Ammon's horn (tissue), 1 donor: ENCODE measurements at regions not wholly inside any gene's neighbourhood (a gene's known extent, or its start where the extent isn't known, plus 50 kb on each side); places are given as distances from the start of the nearest gene placed in this dataset.

Source experiments
- DNase-seq: peaks from one replicate; pipeline ENCODE4 v3.0.0-alpha.2; 2016; ENCODE audit warnings: low spot score

DNA sequence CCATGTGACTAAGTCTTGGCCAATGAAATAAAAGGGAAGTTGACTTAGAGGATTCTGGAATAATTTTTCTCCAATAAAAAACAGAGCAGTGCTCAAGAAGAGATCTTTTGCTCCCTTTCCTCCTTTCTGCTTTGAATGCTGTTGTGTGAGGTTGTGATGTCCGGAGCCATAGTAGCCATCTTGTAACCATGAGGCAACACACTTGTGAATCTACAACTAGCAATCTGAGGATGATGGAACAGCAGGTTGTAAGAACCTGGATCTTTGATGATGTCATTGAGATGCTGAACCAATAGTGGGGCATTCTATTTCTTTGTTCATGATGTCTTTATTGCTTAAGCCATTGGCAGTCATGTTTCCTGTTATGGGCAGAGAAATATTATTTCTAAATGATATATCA is 230.0 kb upstream of the SRRM4 start:
- DNase-seq = no peak

DNA sequence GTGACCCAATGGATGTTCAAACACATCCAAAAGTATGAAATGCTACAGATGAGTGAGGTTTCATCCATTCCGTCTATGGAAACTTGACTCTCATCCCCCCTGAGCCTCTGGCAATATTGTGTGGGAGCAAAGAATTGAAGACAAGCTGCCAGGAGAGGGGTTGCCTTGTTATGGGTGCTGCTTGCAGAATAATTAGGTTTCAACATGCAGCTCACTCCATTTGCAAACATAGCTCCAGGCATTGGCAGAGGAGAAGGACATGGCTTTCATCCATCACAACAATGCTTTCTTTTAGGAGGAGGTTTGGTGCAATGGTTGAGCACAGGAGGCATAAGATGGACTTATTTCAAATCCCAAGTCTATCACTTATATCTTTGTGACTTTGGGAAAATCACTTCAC is 220.7 kb upstream of the SRRM4 start:
- no peak for DNase-seq

DNA sequence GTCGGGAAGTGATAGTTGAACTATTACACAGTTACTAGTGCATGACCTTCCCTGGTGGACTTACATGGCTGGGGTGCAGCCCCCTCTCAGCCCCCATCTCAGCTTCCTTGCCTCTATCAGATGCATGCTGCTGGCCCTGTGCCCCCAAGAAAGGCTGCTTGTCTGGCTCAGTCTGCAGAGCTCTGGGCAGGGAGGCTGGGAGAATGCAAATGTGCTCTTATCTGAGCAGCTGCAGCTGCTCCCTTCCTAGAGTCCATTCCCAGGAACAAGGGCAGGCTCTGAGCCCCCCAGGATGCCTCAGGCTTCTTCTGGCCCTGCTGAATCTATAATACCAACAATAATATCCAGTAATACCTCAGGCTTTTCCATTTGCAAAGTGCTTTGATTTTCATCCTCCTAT is 218.1 kb upstream of the SRRM4 start:
- no peak for DNase-seq

- DNase-seq = peak; percentile 82
These were observed 207.2 kb upstream of the SRRM4 start for GRCh38 chr12:118773956-118774723.

DNA sequence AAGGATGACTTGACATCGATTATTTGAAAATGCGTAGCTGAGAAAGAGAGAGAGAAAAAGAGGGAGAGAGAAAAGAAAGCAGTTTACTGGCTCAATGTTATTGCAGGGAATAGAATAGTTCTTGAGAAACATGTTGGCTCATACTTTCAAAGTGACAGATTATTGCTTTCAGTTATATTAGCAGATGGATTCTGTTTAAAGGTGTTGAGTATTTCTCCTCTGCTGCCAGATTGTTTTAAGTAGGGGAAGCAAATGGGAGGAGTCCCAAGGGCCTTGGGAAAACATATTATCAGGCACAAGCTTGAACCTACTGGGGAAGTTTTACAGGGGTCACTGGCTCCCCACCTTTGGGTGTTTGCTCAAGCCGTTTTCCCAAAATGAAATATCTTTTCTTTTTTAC is 203.8 kb upstream of the SRRM4 start:
- DNase-seq = no peak

GRCh38 chr12:118778077-118778476 is 203.3 kb upstream of the SRRM4 start:
- no peak for DNase-seq

- DNase-seq = no peak
These were observed 200.4 kb upstream of the SRRM4 start for GRCh38 chr12:118780939-118781338.

GRCh38 chr12:118781692-118782091 is 199.6 kb upstream of the SRRM4 start:
- DNase-seq = no peak

DNA sequence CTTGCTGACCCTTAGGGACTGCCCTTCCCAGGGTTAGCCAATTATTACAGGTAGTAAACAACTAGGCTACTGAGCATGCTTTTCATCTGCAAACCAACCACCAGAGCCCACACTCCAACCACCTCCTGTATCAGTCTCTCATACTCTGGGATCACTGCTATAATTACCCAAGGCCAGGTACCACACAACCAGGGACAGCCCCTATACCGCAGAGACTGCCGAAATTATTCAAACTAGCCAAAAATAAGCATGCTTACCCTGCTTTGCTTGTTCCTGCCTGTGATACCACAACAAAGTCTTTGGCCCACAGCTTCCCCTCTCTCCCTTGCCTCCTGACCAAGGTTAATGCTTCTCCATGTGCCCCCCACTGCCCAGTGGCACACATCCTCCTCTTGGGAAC is 197.6 kb upstream of the SRRM4 start:
- DNase-seq = no peak

DNA sequence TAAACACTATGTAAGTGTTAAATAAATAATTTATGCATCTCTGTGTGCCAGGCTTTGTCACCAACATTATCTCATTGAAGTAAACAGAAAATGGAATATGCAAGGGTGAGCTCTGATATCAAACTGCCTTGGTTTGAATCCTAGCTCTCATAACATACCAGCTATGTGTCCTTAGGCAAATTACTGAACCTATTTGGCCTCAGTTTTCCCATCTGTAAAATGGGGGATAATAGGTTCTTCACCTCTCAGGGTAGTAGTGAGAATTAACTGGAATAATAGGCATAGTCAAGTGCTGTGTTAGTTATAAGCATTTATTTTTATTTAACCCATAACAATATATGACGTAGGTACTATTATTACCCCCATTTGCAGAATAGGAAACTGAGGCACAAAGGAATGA is 190.8 kb upstream of the SRRM4 start:
- DNase-seq = no peak

- DNase-seq = no peak
These were observed 167.5 kb upstream of the SRRM4 start for GRCh38 chr12:118813778-118814357.

- no peak for DNase-seq
These were observed 165.0 kb upstream of the SRRM4 start for GRCh38 chr12:118816296-118816695.

GRCh38 chr12:118821386-118821925 is 159.9 kb upstream of the SRRM4 start:
- no peak for DNase-seq

DNA sequence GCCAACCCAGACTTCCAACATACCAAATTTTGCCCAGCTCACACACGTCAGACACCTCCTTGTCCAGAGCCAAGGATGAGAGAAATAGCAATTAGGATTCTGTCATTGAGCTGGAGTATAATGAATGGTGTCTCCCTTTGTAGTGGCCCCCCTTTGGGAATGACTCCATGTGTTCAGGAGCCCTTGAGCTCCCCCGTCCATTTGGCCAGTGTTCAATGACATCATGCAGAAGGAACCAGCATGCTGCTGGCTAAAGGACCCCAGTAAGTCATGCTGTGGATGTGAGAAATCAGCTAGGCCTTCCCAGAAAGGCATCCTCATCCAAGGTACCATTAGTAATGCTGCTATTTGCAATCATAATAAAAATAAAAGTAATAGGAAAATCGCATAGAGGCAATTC is 158.8 kb upstream of the SRRM4 start:
- DNase-seq = no peak

DNA sequence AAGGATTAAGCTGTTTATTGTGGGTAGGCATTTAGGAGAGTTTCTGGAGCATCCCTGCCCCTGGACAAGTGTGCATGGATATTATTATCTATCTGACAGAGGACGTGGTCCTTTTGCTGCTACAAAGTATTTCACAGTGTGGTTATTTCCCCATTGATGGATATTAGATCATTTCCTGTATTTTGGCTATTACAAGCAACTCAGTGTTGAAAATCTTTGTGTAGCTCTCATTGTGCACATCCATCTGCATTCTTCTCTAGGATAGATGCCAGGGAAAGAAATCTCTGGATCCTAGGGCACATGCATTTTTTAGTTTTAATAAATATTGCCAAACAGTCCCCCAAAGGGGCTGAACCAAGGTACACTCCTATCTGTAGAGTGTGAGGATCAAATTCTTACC is 154.3 kb upstream of the SRRM4 start:
- no peak for DNase-seq

GRCh38 chr12:118827606-118828005 is 153.7 kb upstream of the SRRM4 start:
- no peak for DNase-seq

DNA sequence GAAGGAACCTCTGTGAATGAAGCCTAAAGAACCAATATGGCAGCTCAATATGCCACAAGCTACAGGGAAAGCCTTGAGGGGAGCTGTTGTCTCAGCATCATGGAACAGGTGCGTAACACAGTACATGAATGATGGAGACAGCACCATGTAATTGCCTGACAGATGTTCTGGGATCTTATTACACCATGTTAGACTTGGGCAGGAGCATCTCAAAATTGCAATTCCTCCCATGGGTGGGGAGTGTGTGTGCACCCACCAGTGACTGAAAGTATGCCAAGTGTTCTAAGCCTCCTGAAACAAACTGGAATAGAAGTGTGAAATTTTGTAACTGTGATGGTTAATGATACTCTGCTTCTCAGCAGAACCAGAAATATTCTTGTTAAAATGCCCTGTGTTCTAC is 151.0 kb upstream of the SRRM4 start:
- DNase-seq = no peak

GRCh38 chr12:118835926-118836325 is 145.4 kb upstream of the SRRM4 start:
- DNase-seq = no peak

DNA sequence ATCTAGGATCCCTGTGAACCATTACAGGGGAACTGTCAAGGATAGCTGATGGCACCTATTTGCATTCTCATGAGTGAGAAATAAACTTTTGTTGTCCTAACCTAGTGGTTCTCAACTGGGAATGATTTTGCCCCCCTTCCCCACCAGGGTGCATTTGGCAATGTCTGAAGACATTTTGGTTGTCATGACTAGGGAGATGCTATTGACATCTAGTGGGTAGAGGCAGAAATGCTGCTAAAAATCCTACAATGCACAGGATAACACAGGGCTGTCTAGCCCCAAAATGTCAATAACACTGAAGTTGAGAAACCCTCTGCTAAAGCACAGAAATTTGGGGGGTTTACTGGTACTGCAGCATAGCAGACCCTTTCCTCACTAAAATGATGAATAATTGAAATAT is 140.9 kb upstream of the SRRM4 start:
- DNase-seq = no peak

DNA sequence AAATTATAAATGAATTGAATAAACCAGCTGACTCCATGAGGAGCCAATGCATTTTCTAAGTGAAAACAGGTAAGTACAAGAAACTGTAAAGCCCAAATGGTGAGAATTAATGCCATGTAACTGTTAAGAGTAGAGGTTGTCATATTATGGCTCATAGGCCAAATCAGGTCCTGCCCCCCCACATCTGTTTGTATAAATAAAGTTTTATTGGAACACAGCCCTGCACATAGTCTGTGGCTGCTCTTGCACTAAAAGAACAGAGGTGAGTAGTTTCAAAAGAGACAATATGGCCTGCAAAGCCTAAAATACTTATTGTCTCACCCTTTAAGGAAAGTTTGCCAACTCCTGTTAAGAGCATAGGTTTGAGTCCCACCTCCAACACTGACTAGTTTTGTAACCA is 140.5 kb upstream of the SRRM4 start:
- DNase-seq = no peak

GRCh38 chr12:118841588-118841987 is 139.8 kb upstream of the SRRM4 start:
- no peak for DNase-seq

DNA sequence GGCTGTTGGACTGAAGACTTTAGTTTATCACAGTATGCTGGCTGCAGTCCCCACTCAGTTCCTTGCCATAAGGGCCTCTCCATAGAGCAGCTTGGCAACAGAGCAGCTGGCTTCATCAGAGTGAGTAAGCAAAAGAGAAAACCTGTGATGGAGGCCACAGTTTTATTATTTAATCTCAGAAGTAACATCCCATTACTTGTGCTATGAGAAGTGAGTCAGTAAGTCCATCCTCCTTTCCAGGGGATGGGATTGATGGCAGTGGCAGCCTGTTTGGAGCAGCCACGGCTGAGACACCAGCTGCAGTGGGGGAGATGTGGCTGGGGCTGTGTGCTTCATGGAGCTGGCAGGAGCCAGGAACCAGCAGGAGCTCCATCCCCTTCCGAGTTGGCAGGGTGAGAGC is 138.5 kb upstream of the SRRM4 start:
- DNase-seq = peak; percentile 55

- DNase-seq = no peak
These were observed 134.9 kb upstream of the SRRM4 start for GRCh38 chr12:118846416-118846815.
